HG02852 (cell line): ENCODE measurements at regions not wholly inside any gene's neighbourhood (a gene's known extent, or its start where the extent isn't known, plus 50 kb on each side); places are given as distances from the start of the nearest gene placed in this dataset.

Experiments used
- ATAC-seq: cut with Tn5 transposase; IDR thresholded peaks from one replicate; pipeline ENCODE4 v1.9.1; 2021; ENCODE audit warnings: mild to moderate bottlenecking, moderate library complexity; ENCODE audit not compliant: unreplicated experiment

DNA sequence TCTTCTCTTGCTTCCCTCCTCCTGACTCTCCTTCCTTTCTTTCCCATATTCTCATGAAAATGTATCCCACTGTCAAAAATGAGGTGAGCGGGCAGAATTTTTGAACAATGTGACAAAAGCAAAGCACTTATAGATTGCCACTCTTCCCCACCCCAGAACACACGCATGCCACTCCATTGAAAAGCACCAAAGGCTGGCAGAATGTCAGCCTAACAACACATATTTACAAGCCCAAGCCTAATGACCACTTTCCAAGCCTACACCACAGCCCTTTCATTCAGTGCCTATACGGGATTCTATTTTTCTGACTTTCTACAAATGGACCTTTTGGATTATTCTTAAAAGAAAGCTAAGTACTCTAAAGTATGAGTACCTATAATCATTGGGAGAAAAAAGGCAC is 62.9 kb upstream of the METAP2 start:
- ATAC-seq, result no peak

DNA sequence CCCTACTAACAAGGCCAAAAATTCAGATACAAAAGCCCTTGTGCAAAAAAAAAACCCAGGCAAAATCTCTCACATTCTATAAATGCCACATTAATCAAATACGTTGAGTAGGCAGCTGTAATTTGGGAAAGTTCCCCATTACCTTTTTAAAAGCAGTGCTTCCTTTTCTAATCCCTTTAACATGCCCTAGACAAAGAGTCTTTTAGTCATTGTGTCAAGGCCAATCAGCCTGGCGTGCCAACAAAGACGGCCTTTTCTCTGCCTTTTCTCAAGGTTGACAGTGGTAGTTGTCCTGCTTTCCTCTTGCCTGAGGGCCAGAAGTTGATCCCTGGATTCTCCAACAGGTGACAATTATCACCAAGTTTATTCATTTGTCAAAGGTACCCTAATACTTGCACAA is 62.5 kb upstream of the METAP2 start:
- no peak for ATAC-seq

DNA sequence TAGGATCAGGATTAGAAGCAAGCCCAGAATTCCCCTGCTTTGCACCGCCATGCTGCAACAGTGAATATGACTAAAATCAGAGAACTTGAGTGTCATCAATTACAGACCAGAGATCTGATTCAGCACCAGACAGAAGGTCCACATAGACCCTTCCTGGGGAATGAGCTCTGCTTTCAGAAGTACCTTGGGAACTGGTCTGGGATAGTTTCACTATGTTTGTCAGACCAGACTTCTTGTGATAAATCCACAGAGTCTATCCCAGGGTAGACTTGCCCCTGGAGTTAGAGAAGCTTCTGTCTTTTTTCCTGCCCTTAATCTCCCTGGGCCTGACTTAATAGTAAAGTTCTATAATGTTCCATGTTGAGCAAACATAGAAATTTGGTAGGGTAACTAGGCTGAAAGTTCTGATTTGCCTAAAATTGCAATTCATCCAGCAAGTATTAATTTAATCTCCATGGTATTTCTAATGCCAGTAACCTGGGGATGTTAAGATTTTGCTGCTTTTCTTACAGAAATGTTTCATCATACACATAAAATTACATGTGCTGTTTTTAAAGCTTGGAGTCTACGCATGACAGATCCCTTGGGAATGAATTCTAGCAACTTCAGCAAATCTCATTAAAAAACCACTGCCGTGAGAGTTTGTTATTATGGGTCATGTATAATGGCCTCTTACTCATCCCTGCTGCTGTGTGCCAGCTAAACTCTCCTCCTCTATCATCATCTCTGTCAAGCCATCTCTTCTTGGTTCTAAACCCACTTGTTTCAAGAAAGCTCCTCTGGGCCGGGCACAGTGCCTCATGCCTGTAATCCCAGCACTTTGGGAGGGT is 61.3 kb upstream of the METAP2 start:
- ATAC-seq, result no peak

DNA sequence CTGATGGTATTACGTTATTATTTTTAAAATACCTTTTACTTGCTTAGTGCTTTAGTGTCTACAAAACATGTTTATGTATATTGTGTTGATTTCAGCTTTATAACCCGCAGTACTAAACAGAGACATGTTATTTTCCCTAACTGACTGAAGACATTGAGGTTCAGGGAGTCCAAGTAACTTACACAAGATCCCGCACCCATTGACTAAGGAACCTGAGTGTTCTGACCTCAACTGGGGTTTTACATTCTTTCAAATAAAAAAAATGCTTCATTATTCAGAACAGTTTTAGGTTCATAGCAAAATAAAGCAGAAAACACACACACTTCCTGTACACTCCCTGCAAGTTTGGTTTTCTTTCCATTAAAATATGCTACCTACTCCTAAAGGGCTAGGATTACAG is 60.4 kb upstream of the METAP2 start:
- ATAC-seq, result no peak

DNA sequence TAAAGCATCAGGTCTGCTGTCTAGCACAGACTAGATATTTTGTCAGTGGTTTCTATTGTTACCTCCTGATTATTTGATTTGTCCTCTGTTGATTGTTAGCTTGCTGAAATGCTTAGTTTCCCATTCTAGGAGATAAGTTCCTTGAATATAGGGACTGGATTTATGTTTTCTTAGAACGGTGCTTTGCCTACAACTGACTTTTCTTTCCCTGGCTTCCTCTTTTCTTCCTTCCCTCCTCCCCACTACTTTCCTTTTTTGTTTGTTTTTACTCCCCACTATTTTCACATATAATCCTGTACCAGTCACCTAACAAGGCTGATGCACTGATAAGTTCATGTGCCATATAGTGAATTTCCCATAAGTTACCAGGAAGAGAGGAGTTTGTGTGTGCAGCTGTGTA is 58.5 kb upstream of the METAP2 start:
- no peak for ATAC-seq

DNA sequence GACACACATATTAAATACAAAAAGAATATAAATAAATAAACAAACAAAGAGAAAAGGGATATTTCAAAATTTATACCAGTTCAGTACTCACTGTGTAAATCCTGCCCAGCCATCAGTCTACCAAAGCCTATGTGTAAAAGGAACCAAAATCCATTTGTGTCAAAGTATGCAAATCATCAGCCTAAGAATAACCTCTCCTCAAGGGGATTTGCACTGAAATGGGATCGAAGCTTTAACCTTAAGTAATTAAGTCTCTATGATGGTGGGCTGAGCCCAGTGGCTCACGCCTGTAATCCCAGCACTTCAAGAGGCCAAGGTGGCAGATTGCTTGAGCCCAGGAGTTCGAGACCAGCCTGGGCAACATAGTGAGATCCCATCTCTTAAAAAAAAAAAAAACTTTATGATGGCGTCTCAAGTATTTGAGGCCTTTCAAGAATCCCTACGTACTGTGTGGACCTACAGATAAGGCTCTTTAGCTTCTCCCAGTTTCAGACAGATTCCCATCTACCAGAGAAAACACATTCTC is 57.8 kb upstream of the METAP2 start:
- ATAC-seq, result no peak

DNA sequence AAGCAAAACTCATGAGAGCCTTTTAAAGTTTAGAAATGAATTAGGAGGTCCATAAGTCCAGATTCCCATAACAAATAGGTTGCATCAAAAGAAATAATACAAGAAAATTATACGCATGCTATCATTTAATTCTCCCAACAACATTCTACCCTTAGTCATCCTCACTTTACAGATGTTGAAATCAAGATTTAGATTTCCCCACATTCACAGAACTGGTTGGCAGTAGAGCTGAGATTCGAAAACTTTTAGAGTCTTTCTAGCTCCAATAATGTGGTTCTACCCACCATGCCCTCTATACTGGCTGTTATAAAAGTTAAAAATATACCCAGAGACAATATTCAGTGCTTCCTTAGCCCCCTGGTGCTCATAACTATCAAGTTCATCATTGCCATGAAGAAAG is 56.6 kb upstream of the METAP2 start:
- ATAC-seq, result no peak

DNA sequence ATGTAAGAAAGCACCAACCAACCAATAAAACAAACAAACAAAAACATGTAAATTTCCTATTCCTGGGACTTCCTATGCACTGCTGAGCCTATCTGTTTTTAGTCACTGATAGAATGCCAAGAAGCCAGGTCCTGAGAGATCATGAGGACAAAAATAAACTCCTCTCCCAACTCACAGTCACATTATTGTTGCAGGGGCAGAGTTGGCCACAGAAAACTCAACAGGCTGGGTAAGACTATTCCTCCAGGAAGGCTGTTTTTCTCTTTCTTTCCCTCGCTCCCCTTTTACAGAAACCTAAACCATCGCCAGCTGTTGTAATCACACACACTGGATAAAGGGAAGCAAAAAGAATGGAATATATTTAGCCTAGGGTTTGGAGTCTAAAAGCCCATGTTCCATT is 55.8 kb upstream of the METAP2 start:
- no peak for ATAC-seq
